ENCODE measurements at regions not wholly inside any gene's neighbourhood (a gene's known extent, or its start where the extent isn't known, plus 50 kb on each side); places are given as distances from the start of the nearest gene placed in this dataset.

GRCh38 chr5:82603033-82603987, 325.2 kb upstream of the RPS23 start (continued):
- TF ChIP-seq, protein P1, sequence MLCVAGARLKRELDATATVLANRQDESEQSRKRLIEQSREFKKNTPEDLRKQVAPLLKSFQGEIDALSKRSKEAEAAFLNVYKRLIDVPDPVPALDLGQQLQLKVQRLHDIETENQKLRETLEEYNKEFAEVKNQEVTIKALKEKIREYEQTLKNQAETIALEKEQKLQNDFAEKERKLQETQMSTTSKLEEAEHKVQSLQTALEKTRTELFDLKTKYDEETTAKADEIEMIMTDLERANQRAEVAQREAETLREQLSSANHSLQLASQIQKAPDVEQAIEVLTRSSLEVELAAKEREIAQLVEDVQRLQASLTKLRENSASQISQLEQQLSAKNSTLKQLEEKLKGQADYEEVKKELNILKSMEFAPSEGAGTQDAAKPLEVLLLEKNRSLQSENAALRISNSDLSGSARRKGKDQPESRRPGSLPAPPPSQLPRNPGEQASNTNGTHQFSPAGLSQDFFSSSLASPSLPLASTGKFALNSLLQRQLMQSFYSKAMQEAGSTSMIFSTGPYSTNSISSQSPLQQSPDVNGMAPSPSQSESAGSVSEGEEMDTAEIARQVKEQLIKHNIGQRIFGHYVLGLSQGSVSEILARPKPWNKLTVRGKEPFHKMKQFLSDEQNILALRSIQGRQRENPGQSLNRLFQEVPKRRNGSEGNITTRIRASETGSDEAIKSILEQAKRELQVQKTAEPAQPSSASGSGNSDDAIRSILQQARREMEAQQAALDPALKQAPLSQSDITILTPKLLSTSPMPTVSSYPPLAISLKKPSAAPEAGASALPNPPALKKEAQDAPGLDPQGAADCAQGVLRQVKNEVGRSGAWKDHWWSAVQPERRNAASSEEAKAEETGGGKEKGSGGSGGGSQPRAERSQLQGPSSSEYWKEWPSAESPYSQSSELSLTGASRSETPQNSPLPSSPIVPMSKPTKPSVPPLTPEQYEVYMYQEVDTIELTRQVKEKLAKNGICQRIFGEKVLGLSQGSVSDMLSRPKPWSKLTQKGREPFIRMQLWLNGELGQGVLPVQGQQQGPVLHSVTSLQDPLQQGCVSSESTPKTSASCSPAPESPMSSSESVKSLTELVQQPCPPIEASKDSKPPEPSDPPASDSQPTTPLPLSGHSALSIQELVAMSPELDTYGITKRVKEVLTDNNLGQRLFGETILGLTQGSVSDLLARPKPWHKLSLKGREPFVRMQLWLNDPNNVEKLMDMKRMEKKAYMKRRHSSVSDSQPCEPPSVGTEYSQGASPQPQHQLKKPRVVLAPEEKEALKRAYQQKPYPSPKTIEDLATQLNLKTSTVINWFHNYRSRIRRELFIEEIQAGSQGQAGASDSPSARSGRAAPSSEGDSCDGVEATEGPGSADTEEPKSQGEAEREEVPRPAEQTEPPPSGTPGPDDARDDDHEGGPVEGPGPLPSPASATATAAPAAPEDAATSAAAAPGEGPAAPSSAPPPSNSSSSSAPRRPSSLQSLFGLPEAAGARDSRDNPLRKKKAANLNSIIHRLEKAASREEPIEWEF (CRISPR knock-in tag; IDR thresholded peaks at IDR 0.05), result no peak
- TF ChIP-seq ZNF316 (IDR thresholded peaks at IDR 0.05), result 0 out of 2 replicates have a peak, but pooled peaks have one; percentile 6
- TF ChIP-seq, protein P2, sequence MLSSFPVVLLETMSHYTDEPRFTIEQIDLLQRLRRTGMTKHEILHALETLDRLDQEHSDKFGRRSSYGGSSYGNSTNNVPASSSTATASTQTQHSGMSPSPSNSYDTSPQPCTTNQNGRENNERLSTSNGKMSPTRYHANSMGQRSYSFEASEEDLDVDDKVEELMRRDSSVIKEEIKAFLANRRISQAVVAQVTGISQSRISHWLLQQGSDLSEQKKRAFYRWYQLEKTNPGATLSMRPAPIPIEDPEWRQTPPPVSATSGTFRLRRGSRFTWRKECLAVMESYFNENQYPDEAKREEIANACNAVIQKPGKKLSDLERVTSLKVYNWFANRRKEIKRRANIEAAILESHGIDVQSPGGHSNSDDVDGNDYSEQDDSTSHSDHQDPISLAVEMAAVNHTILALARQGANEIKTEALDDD (IDR thresholded peaks at IDR 0.05), result peak; percentile 33
- no peak for TF ChIP-seq TSHZ1 (CRISPR knock-in tag; IDR thresholded peaks at IDR 0.05)
- TF ChIP-seq, protein P3, sequence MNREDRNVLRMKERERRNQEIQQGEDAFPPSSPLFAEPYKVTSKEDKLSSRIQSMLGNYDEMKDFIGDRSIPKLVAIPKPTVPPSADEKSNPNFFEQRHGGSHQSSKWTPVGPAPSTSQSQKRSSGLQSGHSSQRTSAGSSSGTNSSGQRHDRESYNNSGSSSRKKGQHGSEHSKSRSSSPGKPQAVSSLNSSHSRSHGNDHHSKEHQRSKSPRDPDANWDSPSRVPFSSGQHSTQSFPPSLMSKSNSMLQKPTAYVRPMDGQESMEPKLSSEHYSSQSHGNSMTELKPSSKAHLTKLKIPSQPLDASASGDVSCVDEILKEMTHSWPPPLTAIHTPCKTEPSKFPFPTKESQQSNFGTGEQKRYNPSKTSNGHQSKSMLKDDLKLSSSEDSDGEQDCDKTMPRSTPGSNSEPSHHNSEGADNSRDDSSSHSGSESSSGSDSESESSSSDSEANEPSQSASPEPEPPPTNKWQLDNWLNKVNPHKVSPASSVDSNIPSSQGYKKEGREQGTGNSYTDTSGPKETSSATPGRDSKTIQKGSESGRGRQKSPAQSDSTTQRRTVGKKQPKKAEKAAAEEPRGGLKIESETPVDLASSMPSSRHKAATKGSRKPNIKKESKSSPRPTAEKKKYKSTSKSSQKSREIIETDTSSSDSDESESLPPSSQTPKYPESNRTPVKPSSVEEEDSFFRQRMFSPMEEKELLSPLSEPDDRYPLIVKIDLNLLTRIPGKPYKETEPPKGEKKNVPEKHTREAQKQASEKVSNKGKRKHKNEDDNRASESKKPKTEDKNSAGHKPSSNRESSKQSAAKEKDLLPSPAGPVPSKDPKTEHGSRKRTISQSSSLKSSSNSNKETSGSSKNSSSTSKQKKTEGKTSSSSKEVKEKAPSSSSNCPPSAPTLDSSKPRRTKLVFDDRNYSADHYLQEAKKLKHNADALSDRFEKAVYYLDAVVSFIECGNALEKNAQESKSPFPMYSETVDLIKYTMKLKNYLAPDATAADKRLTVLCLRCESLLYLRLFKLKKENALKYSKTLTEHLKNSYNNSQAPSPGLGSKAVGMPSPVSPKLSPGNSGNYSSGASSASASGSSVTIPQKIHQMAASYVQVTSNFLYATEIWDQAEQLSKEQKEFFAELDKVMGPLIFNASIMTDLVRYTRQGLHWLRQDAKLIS (CRISPR knock-in tag; IDR thresholded peaks at IDR 0.05), result no peak
- TF ChIP-seq, protein P4, sequence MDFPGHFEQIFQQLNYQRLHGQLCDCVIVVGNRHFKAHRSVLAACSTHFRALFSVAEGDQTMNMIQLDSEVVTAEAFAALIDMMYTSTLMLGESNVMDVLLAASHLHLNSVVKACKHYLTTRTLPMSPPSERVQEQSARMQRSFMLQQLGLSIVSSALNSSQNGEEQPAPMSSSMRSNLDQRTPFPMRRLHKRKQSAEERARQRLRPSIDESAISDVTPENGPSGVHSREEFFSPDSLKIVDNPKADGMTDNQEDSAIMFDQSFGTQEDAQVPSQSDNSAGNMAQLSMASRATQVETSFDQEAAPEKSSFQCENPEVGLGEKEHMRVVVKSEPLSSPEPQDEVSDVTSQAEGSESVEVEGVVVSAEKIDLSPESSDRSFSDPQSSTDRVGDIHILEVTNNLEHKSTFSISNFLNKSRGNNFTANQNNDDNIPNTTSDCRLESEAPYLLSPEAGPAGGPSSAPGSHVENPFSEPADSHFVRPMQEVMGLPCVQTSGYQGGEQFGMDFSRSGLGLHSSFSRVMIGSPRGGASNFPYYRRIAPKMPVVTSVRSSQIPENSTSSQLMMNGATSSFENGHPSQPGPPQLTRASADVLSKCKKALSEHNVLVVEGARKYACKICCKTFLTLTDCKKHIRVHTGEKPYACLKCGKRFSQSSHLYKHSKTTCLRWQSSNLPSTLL (IDR thresholded peaks at IDR 0.05), result no peak
- no peak for TF ChIP-seq ZNF785 (CRISPR knock-in tag; IDR thresholded peaks at IDR 0.05)
- TF ChIP-seq, protein P5, sequence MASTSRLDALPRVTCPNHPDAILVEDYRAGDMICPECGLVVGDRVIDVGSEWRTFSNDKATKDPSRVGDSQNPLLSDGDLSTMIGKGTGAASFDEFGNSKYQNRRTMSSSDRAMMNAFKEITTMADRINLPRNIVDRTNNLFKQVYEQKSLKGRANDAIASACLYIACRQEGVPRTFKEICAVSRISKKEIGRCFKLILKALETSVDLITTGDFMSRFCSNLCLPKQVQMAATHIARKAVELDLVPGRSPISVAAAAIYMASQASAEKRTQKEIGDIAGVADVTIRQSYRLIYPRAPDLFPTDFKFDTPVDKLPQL (IDR thresholded peaks at IDR 0.05; ENCODE audit: extremely low read depth, insufficient read length), result no peak
- no peak for TF ChIP-seq BMI1 (IDR thresholded peaks at IDR 0.05; ENCODE audit: low read length)
